ENCODE measurements at regions not wholly inside any gene's neighbourhood (a gene's known extent, or its start where the extent isn't known, plus 50 kb on each side); places are given as distances from the start of the nearest gene placed in this dataset.
A peak's percentile ranks its signal among the peaks of the same experiment; 100 is the strongest.

DNA sequence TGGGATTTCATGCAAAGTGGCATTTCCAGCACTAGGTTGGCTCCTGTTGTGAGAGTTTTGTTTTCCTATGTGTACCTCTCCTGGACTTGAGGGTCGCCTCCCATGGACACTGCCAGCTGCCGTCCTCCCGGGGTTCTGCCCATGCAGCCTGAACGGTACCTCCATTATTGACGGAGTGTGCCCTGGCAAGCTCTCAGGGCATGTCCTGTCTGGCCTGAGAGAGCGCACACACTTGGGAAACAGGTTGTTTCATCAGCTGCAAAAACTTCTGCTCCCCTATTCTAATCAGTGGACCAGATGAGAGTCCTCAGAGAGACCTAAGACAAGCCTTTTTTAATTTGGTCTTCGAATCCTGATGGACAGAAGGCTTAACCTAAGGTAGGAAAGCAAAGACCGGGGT lies 56.6 kb upstream of the HOPX start:
- 89% methylated on average over 8 of the region's 8 CpGs; no CpG with 5 or more reads in 1 of the 2 experiments for WGBS, 2 experiments (ENCODE audit: extremely low coverage in 1 of 2, insufficient coverage in 1 of 2, insufficient read length in 1 of 2, insufficient replicate concordance in 2 of 2, low coverage in 1 of 2, low lambda C conversion rate in 2 of 2, missing lambda C conversion rate in 1 of 2)
- no peak for DNase-seq (ENCODE audit: low read depth in 1 of 2, low spot score in 2 of 2)
- ChIA-PET CTCF (ENCODE audit: partially characterized antibody) (interaction anchor here (0.9 kb wide), 1 partner anchor 10 kb away, joined by 3 read pairs; no protein-coding TSS in a partner anchor), POLR2A (ENCODE audit: partially characterized antibody) (no interaction called here)
- no peak overlapping the region for H2BK20ac ChIP-seq (ENCODE audit: low read length)
- H2BK120ac ChIP-seq (replicated peaks; ENCODE audit: low read depth, low read length), result no peak overlapping the region
- no peak overlapping the region for H2AK5ac ChIP-seq (ENCODE audit: low read depth, low read length)
- H3K27ac ChIP-seq (ENCODE audit: low read depth, low read length), result no peak overlapping the region
- no peak overlapping the region for H4K91ac ChIP-seq (replicated peaks; ENCODE audit: insufficient read length, low read length)
- no peak overlapping the region for H2AFZ ChIP-seq (ENCODE audit: low read length)
- H3K79me2 ChIP-seq (ENCODE audit: control insufficient read depth in 1 of 2, insufficient read depth in 2 of 2, low read length in 2 of 2), result no peaks in the 10 kb centered on the region
- no peak overlapping the region for H3K4me3 ChIP-seq (ENCODE audit: extremely low read depth in 1 of 4, insufficient read depth in 2 of 4, low read depth in 3 of 4, low read length in 4 of 4)
- no peaks in the 10 kb centered on the region for H3K9me3 ChIP-seq (ENCODE audit: insufficient read depth in 2 of 2, low read depth in 1 of 2, low read length in 1 of 2)
- no peak overlapping the region for H3K4ac ChIP-seq (replicated peaks; ENCODE audit: insufficient read length, low read depth, low read length)
- no peak overlapping the region for H2BK15ac ChIP-seq (ENCODE audit: low read length)
- no peak overlapping the region for H4K5ac ChIP-seq (ENCODE audit: insufficient read length, low read depth, low read length)
- H3K23ac ChIP-seq (ENCODE audit: insufficient read length), result no peak overlapping the region
- no peak overlapping the region for H4K8ac ChIP-seq (ENCODE audit: extremely low read depth, insufficient read depth, low read length)
- no peaks in the 10 kb centered on the region; the same call in 1 of the 2 replicates for H3K23me2 ChIP-seq (ENCODE audit: low read depth, low read length)
- H3K14ac ChIP-seq (ENCODE audit: insufficient read length), result no peak overlapping the region
- H3K27me3 ChIP-seq (replicated peaks in 1 of 4; ENCODE audit: control insufficient read depth in 3 of 4, extremely low read depth in 1 of 4, insufficient read depth in 3 of 4, low read length in 3 of 4), result no peaks in the 10 kb centered on the region
- H3K56ac ChIP-seq (replicated peaks; ENCODE audit: insufficient read length, low read depth, low read length), result no peak overlapping the region
- peak overlapping the region in 1 of 4 experiments; percentile 28; a peak in 1 of 7 replicates for H3K9ac ChIP-seq (replicated peaks in 1 of 4; ENCODE audit: extremely low read depth in 1 of 4, low read depth in 3 of 4, low read length in 3 of 4)
- TF ChIP-seq SP4 (IDR thresholded peaks at IDR 0.05; ENCODE audit: low read length), result no peak
- H2BK12ac ChIP-seq (ENCODE audit: low read depth, low read length), result no peak overlapping the region
- H2BK5ac ChIP-seq (ENCODE audit: low read depth, low read length), result no peak overlapping the region
- FAIRE-seq, result no peak
- H3K4me2 ChIP-seq (ENCODE audit: insufficient read depth in 1 of 2, low read depth in 2 of 2, low read length in 2 of 2), result no peak overlapping the region
- no peaks in the 10 kb centered on the region for H3K4me1 ChIP-seq (replicated peaks in 1 of 4; ENCODE audit: control insufficient read depth in 3 of 4, insufficient read depth in 4 of 4, low read length in 3 of 4)
- H4K20me1 ChIP-seq (replicated peaks in 1 of 2; ENCODE audit: control insufficient read depth in 1 of 2, insufficient read depth in 2 of 2, low read length in 2 of 2), result no peaks in the 10 kb centered on the region
- H3K36me3 ChIP-seq (ENCODE audit: control insufficient read depth in 2 of 4, insufficient read depth in 4 of 4, low read length in 3 of 4), result no peaks in the 10 kb centered on the region
- H3K79me1 ChIP-seq (ENCODE audit: low read depth, low read length), result no peaks in the 10 kb centered on the region
- no peak overlapping the region for H3K18ac ChIP-seq (ENCODE audit: extremely low read depth, low read length)

Measured in H1 (cell line).